ENCODE measurements at regions not wholly inside any gene's neighbourhood (a gene's known extent, or its start where the extent isn't known, plus 50 kb on each side); places are given as distances from the start of the nearest gene placed in this dataset.

GRCh38 chr16:5393070-5393469 lies 295.5 kb upstream of the EEF2KMT start:
- Histone ChIP-seq H3K9me3 (no peaks in the 10 kb centered on the region), H3K36me3 (ENCODE audit: low read depth, missing control alignments) (no peaks in the 10 kb centered on the region), H3K27me3 (no peaks in the 10 kb centered on the region), H3K4me1 (no peaks in the 10 kb centered on the region), H3K27ac (no peak overlapping the region), H3K4me3 (no peak overlapping the region)
- intact Hi-C loops (cut with DNase I; ENCODE audit: low total_unique reads): no loop called here
- WGBS, 2 donors: 75 to 100% methylated on average over 1 to 5 of the region's 5 CpGs
- no peak for TF ChIP-seq POLR2A (IDR thresholded peaks at IDR 0.05)
- no peak for TF ChIP-seq CTCF (IDR thresholded peaks at IDR 0.05)
- DNase-seq: no peak

DNA sequence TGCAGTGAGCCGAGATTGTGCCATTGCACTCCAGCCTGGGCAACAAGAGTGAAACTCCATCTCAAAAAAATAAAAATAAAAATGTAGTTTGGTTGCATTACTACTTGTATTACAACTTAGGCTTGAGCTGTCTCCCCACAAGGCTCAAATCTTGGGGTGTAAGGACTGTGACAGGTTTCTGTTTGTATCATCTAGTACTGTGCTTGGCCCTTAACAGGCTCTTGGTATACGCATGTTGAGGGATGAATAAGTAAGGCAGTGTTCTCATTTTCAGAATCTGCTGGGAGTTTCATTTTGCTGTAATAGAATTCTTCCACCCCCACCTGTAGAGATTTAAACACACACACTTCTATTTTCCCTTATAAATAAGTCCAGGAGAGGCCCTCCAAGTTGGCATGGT lies 289.4 kb upstream of the EEF2KMT start:
- no peaks in the 10 kb centered on the region for H3K4me1 ChIP-seq
- intact Hi-C loops (cut with DNase I; ENCODE audit: low total_unique reads): no loop called here
- H3K27me3 ChIP-seq: no peaks in the 10 kb centered on the region
- no peak overlapping the region for H3K4me3 ChIP-seq
- 88 to 91% methylated on average over 2 of the region's 2 CpGs for WGBS, 2 donors
- no peaks in the 10 kb centered on the region for H3K9me3 ChIP-seq
- DNase-seq: no peak
- H3K36me3 ChIP-seq (ENCODE audit: low read depth, missing control alignments): no peaks in the 10 kb centered on the region
- TF ChIP-seq POLR2A (IDR thresholded peaks at IDR 0.05): no peak
- TF ChIP-seq CTCF (IDR thresholded peaks at IDR 0.05): no peak
- H3K27ac ChIP-seq: no peak overlapping the region

DNA sequence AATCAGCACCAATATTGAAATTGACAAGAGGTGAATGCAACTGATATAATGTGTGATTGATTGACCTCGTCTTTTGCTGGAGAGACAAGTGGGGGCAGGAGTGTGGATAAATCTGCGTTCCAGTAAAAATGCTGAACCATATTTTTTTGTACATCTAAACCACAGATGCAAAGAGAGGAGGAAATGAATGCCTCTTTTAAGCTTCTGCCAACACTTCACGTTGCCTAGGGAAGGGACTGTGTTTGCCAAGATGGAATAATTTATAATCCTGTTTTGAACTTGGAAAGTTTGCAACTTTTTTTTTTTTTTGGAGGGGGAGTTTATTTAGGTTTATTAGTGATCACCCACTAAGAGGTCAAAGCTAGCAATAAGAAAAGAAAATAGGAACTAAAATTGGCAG lies 288.2 kb upstream of the EEF2KMT start:
- H3K36me3 ChIP-seq (ENCODE audit: low read depth, missing control alignments): no peaks in the 10 kb centered on the region
- H3K27ac ChIP-seq: no peak overlapping the region
- no peak for DNase-seq
- 52 to 53% methylated on average over 3 of the region's 3 CpGs for WGBS, 2 donors
- H3K9me3 ChIP-seq: no peaks in the 10 kb centered on the region
- intact Hi-C loops (cut with DNase I; ENCODE audit: low total_unique reads): no loop called here
- no peak overlapping the region for H3K4me3 ChIP-seq
- no peaks in the 10 kb centered on the region for H3K27me3 ChIP-seq
- TF ChIP-seq POLR2A (IDR thresholded peaks at IDR 0.05) (no peak), CTCF (IDR thresholded peaks at IDR 0.05) (no peak)
- no peaks in the 10 kb centered on the region for H3K4me1 ChIP-seq

- intact Hi-C loops (cut with DNase I; ENCODE audit: low total_unique reads): no loop called here
- WGBS, 2 donors: 85 to 92% methylated on average over 2 of the region's 2 CpGs
Observed at GRCh38 chr16:5385115-5385514, 287.5 kb upstream of the EEF2KMT start.

More at GRCh38 chr16:5385115-5385514, 287.5 kb upstream of the EEF2KMT start:
- Histone ChIP-seq H3K27ac (no peak overlapping the region), H3K4me1 (no peaks in the 10 kb centered on the region), H3K36me3 (ENCODE audit: low read depth, missing control alignments) (no peaks in the 10 kb centered on the region), H3K4me3 (no peak overlapping the region), H3K27me3 (no peaks in the 10 kb centered on the region), H3K9me3 (no peaks in the 10 kb centered on the region)
- DNase-seq: no peak
- TF ChIP-seq CTCF (IDR thresholded peaks at IDR 0.05): no peak
- TF ChIP-seq POLR2A (IDR thresholded peaks at IDR 0.05): no peak
